Left ventricle myocardium inferior (tissue), 1 donor: ENCODE measurements at regions not wholly inside any gene's neighbourhood (a gene's known extent, or its start where the extent isn't known, plus 50 kb on each side); places are given as distances from the start of the nearest gene placed in this dataset.
"Not testable (repeated sequence)": the region's sequence is repeated elsewhere in the genome, so short reads cannot be mapped to it uniquely, and the experiment has no call there.

Experiments
- DNase-seq: peaks from one replicate; pipeline ENCODE4 v3.0.0-alpha.2; 2020
- H3K27ac ChIP-seq: fragments of 200-600 bp; replicated peaks from 2 replicates; pipeline ENCODE4 v1.8.0; 2021
- H3K27me3 ChIP-seq: fragments of 200-600 bp; 2 replicates; pipeline ENCODE4 v1.8.0; 2021; ENCODE audit warnings: low read depth
- H3K36me3 ChIP-seq: fragments of 200-600 bp; 2 replicates; pipeline ENCODE4 v1.8.0; 2021
- H3K4me1 ChIP-seq: fragments of 200-600 bp; 2 replicates; pipeline ENCODE4 v1.8.0; 2021
- H3K4me3 ChIP-seq: fragments of 200-600 bp; 2 replicates; pipeline ENCODE4 v1.8.0; 2021; ENCODE audit warnings: mild to moderate bottlenecking, moderate library complexity
- H3K9me3 ChIP-seq: fragments of 200-600 bp; replicated peaks from 2 replicates; pipeline ENCODE4 v1.8.0; 2021
- intact Hi-C: fragments of 100-400 bp; cut with micrococcal nuclease; formaldehyde crosslinking; loops from one replicate; pipeline ENCODE4 v1.11.0; 2022
- TF ChIP-seq, protein P1 (sequence below): fragments of 200-600 bp; IDR thresholded peaks from 2 replicates; pipeline ENCODE4 v1.8.0; 2021; ENCODE audit warnings: antibody characterized with exemption, mild to moderate bottlenecking, borderline replicate concordance
- donor health status: DM: no; HTN: yes; CAD: no; lungs with severe emphysema.

DNA sequence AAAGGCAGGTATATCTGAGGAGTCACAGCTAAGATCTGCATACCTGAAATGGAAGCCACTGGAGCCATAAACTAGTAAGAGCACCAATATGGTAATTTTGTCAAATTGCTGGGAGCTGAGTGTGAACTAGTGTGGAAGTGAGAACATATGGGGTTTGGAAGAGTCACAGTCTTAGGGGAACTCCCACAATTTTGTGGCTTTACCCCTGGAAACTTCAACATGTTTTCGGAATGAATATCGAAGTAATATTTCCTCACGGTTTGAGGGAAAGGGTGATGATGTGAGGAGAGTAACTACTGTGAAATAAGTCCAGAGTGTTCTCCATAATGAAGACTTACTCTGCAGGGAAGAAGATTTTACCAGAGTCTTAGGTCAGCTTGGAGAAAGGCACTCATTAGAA is 565.9 kb downstream of the RIT2 start:
- no peaks in the 10 kb centered on the region for H3K9me3 ChIP-seq
- H3K27me3 ChIP-seq: no peaks in the 10 kb centered on the region
- H3K27ac ChIP-seq: no peak overlapping the region
- no peaks in the 10 kb centered on the region for H3K36me3 ChIP-seq
- intact Hi-C loops: no loop called here
- H3K4me3 ChIP-seq: no peak overlapping the region
- H3K4me1 ChIP-seq: no peaks in the 10 kb centered on the region
- DNase-seq: no peak
- TF ChIP-seq, protein P1, sequence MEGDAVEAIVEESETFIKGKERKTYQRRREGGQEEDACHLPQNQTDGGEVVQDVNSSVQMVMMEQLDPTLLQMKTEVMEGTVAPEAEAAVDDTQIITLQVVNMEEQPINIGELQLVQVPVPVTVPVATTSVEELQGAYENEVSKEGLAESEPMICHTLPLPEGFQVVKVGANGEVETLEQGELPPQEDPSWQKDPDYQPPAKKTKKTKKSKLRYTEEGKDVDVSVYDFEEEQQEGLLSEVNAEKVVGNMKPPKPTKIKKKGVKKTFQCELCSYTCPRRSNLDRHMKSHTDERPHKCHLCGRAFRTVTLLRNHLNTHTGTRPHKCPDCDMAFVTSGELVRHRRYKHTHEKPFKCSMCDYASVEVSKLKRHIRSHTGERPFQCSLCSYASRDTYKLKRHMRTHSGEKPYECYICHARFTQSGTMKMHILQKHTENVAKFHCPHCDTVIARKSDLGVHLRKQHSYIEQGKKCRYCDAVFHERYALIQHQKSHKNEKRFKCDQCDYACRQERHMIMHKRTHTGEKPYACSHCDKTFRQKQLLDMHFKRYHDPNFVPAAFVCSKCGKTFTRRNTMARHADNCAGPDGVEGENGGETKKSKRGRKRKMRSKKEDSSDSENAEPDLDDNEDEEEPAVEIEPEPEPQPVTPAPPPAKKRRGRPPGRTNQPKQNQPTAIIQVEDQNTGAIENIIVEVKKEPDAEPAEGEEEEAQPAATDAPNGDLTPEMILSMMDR: no peak

DNA sequence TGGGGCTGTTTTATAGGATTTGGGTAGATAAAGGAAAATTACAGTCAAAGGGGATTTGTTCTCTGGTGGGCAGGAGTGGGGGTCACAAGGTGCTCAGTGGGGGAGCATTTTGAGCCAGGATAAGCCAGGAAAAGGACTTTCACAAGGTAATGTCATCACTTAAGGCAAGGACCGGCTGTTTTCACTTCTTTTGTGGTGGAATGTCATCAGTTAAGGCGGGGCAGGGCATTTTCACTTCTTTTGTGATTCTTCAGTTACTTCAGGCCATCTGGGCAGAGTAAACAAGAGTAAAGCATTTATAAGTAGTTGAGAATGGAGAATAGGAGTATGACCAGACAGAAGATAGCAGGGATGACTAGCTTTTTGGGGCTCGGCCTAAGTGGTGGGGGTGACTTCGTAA is 562.9 kb downstream of the RIT2 start:
- intact Hi-C loops, H3K27me3 ChIP-seq, DNase-seq, H3K36me3 ChIP-seq, H3K9me3 ChIP-seq, H3K4me1 ChIP-seq, H3K4me3 ChIP-seq, H3K27ac ChIP-seq: not testable (repeated sequence)

DNA sequence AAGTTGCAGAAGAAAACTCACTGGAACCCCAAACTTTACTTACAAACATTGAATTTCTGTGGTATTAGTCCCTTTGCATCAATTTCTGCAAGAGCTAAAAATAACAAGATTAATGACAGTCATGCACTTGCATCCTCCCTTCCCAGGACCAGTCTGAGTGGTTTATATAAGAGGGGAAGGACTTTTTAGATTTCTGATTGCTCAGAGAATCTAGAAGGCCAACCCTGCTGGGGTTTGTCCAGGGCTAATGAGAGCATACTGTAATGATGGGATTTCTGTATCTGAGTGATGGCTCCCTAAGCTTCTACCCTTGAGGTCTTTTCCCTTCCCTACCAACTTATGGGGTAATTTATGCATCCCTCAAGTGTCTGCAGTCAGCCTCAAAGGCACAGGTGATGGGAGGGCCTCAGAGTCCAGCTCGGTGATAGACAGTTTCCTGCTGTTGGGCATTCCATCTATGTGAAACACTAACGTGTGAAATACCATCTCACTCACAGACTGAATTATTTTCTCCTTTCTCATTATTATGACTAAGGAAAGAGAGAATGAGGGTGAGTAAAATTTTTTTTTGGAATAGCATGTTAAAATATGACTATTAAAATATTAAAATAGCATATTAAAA is 556.3 kb downstream of the RIT2 start:
- no peaks in the 10 kb centered on the region for H3K4me1 ChIP-seq
- H3K36me3 ChIP-seq: no peaks in the 10 kb centered on the region
- intact Hi-C loops: no loop called here
- no peak overlapping the region for H3K27ac ChIP-seq
- no peaks in the 10 kb centered on the region for H3K9me3 ChIP-seq
- TF ChIP-seq, protein P1: no peak
- DNase-seq: no peak
- H3K4me3 ChIP-seq: no peak overlapping the region
- no peaks in the 10 kb centered on the region for H3K27me3 ChIP-seq

DNA sequence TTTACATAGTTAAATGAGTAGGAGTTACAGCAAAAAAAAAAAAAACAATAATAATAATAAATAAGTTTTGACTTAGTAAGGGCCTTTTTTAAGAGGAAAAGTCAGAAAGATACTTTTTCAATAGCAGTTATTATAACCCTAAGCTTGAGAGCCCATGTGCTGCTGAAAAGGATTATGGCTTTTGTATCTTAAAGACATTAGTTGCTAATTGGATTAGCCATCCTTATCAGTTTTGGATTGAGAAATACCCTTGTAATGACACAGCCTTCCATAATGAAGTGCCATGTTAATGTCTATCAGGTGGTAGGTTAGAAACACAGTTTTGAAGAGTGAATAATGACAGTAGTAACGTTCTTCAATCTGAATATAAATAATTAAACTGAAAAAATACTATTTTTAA is 554.0 kb downstream of the RIT2 start:
- no peaks in the 10 kb centered on the region for H3K4me1 ChIP-seq
- H3K9me3 ChIP-seq: no peaks in the 10 kb centered on the region
- DNase-seq: no peak
- no peaks in the 10 kb centered on the region for H3K36me3 ChIP-seq
- no peak overlapping the region for H3K27ac ChIP-seq
- H3K27me3 ChIP-seq: no peaks in the 10 kb centered on the region
- intact Hi-C loops: no loop called here
- TF ChIP-seq, protein P1: no peak
- no peak overlapping the region for H3K4me3 ChIP-seq

DNA sequence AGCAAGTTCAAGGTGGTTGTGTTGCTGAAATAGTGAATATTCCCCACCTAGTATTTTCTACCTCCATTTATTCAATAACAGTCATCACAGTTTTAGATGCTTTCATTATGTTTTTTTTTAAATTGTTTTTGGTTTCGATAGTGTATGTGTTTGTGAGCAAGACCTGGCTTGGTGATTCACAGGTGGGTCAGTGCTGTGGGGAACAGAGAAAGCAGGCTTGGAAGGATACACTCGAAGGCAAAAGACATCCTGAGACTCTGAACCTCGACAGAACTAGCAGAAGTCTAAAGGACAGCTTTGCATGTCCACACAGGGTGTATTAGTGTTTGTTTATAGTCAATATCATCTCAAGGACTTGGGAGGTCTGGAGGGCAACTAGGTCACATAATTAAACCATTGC is 551.5 kb downstream of the RIT2 start:
- no peak for DNase-seq
- no peak overlapping the region for H3K4me3 ChIP-seq
- no peaks in the 10 kb centered on the region for H3K27me3 ChIP-seq
- H3K36me3 ChIP-seq: no peaks in the 10 kb centered on the region
- H3K27ac ChIP-seq: no peak overlapping the region
- H3K9me3 ChIP-seq: no peaks in the 10 kb centered on the region
- TF ChIP-seq, protein P1: no peak
- no peaks in the 10 kb centered on the region for H3K4me1 ChIP-seq
- intact Hi-C loops: no loop called here

DNA sequence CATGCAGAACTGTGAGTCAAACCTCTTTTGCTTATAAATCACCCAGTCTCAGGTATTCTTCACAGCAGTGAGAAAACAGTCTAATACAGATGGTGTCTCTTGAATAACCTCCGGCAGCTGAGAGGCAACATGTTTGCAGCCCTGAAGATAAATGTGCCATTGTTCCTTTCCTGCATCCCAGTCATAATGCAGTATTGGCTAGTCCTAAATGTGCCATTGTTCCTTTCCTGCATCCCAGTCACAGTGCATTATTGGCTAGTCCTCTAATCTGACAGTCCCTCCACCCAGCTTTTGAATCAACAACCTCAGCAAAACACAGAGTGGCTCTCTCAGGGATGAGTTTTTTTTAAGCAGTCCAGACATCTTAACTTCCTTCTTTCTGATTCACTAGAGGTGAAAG is 550.7 kb downstream of the RIT2 start:
- TF ChIP-seq, protein P1: no peak
- no peaks in the 10 kb centered on the region for H3K9me3 ChIP-seq
- H3K36me3 ChIP-seq: no peaks in the 10 kb centered on the region
- H3K27ac ChIP-seq: no peak overlapping the region
- H3K4me3 ChIP-seq: no peak overlapping the region
- intact Hi-C loops: no loop called here
- H3K4me1 ChIP-seq: no peaks in the 10 kb centered on the region
- no peak for DNase-seq
- H3K27me3 ChIP-seq: no peaks in the 10 kb centered on the region
